HG03280 (cell line): ENCODE measurements at regions not wholly inside any gene's neighbourhood (a gene's known extent, or its start where the extent isn't known, plus 50 kb on each side); places are given as distances from the start of the nearest gene placed in this dataset.
"Not testable (repeated sequence)": the region's sequence is repeated elsewhere in the genome, so short reads cannot be mapped to it uniquely, and the experiment has no call there.

ENCODE experiments used
- ATAC-seq: cut with Tn5 transposase; IDR thresholded peaks from one replicate; pipeline ENCODE4 v1.9.1; 2021; ENCODE audit warnings: mild to moderate bottlenecking, moderate library complexity; ENCODE audit not compliant: unreplicated experiment

DNA sequence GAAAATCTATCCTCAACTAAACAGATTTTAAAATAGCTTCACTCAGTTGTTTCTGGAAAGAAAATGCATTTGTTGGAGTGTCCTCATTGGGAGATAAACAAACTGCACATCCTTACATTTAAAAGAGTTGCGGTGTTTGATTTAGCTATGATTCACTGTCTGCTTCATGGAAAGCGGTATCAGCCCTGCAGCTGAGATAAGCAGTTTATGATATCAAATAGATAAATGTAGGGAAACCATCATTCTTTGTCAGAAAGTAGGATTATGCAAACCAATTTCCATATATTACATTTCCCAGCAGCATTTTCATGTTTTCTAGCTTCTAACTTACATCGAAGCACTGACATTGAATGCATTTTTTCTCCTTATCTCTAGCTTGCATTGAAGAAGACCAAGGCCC lies 698.9 kb downstream of the DIPK2A start:
- no peak for ATAC-seq

DNA sequence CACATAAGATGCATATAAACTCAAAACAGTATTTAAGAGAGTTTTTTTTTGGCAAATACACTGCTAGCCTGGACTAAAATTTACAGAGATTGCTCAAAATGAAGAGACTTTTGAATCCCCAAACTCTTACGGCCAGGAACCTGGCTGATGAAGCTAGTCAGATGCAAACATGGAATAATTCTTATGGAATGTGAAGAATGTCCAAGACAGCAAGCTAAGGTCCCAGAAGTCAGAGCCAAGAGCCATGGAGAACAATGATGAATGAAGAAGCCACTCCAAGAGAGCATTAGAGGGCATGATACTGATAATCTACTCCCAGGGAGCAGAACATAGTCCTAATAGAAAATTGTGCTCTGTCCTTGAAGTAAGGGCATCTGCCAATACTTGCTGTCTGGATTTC lies 705.5 kb downstream of the DIPK2A start:
- no peak for ATAC-seq

DNA sequence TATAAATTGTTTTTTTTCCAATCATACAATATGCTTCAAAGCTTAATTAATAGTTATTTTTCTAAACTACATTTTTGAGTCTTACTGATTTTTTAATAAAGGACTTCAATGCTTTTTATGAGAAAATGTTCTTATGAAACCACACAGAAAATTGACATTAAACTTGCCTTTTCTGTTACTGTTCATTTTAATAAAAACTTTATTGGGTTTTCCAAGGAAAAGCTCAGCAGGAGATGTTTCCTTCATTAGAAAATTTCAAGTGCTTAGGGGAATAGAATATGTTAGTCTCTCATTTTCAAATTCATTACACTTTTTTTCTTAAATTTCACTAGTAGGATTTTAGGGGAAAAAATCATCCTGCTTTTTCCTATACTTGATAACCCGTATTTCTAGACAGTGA lies 711.4 kb downstream of the DIPK2A start:
- ATAC-seq = no peak

DNA sequence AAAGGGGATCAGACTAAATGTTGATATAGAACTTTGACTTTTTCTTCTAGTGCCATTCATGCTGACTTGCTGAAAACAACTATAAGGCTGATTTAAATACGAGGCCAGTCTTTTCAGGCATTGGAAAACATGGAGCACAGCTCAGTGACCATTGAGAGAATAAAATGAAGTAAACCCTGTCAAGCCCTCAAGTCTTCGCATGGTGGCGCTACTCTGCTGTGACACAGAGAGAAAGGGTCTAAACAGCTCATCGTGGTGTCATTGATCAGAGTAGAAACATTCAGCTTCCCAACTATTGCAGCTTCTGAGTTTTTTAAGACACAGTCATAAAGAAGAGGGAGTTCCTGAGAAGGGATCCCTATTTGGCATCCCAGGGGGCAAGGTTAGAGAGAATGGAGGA lies 716.2 kb downstream of the DIPK2A start:
- no peak for ATAC-seq

DNA sequence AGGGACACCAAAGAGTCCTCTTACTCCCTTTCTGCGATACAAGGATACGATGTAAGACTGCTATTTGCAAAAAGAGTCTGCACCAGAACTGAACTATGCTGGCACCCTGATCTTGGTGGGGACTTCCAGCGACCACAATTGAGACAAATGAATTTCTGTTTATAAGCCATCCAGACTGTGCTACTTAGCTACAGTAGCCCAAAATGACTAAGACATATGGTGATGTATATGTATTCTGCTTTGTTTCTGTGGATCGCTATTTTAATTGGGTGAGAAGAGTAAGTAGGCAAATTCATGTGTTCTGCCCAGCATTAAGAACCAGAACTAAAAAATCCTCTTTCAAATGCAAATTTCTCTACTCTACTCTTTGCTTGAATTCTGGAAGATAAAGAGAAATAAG lies 720.9 kb downstream of the DIPK2A start:
- no peak for ATAC-seq

DNA sequence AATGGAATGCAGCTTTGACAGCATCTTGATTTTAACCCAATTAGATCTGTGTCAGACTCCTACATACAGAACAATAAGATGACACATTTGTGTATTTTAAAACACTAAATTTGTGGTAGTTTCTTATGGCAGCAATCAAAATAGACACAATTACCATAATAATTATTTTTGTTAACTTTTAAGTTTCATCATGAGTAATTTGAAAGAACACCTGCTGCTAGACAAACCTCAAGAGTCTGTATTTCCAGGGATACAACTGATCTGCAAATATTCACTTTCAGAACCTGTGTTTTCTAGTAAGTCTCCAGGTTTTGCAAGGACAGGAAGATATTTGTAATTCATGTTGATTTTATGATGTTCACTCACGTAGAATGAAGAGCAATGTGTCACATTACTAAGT lies 736.8 kb downstream of the DIPK2A start:
- no peak for ATAC-seq

DNA sequence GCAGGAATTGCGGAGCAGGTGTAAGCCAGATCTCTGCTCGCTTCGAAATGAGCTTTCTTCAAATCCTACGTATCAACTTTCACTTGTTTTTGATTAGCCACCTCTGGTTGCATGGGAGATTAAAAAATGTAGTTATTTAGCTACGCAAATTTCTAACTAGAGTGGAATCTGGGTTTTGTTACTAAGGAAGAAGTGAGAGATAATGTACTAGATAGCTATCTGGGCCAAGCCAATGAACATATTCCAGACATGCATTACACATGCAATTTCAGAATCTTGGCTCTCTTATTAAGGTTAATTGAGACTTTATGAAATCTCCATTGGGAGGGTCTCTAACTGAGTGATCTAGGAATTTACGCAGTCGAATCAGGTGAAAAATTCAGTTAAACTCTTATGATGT lies 765.7 kb downstream of the DIPK2A start:
- ATAC-seq = no peak

DNA sequence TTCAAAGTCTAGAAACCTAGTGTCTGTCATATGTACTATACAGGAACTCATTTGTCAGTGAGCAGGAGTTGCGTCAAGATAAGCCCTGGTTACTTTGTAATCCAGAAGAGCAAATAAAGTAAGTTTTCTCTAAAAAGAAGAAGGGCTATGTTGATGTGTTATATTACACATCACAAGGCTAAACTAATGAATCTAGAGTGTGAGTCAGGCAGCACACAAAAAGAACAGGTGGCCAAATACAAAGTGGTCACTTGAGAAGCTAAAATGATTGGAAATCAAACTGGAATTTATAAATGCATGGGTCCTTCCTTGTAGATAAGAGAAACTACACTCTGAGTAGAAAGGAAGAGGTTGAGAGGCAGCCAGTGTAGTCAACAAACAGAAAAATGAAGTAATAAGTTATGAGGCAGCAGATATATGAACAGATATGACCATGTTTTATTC lies 771.6 kb downstream of the DIPK2A start:
- no peak for ATAC-seq

DNA sequence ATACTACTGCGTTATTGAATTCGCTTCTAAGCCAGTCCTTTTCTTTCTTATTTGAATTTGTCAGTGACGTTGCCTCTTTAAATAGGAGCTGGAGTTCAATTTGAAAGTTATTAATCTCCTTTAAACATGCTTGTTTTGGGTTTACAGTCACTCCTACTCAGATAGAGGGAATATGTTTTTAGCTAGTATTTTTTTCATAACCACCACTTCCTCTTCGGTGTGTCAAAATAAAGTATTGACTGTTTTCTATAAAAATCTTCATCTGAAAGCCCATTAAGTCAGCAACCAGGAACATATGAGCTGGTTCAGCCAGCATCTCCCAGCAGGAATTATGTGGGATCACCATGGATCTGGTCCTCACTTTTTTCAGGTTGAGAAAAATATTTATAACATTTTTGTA lies 772.9 kb downstream of the DIPK2A start:
- ATAC-seq = no peak

DNA sequence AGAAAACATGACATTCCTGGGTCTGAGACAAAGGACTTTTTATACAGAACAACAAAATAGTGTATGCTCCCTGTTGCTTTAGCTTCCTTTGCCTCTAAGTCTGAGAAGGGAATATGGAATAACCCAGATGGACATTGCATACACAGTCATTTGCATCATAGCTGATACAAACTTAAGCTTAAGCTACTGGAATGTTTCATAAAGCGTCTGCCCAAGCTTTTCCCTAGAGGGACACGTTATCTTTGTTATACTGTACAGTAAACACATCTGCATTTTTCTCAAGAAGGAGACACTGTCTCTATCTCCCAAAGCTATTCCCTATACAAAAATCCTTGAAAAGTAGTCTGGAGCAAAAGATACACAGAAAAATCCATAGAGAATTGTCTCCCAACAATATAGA lies 775.0 kb downstream of the DIPK2A start:
- no peak for ATAC-seq

DNA sequence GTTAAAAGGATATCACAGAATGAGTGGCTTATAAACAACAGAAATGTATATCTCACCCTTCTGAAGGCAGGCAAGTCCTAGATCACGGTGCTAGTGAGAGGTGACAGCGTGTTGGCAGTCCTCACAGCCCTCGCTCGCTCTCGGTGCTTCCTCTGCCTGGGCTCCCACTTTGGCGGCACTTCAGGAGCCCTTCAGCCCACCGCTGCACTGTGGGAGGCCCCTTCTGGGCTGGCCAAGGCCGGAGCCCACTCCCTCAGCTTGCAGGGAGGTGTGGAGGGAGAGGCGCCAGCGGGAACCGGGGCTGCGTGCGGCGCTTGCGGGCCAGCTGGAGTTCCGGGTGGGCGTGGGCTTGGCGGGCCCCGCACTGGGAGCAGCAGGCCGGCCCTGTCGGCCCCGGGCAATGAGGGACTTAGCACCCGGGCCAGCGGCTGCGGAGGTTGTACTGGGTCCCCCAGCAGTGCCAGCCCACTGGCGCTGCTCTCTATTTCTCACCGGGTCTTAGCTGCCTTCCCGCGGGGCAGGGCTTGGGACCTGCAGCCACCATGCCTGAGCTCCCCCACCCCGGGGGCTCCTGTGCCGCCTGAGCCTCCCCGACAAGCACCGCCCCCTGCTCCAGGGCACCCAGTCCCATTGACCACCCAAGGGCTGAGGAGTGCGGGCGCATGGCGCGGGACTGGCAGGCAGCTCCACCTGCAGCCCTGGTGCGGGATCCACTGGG lies 778.1 kb downstream of the DIPK2A start:
- ATAC-seq = not testable (repeated sequence)

DNA sequence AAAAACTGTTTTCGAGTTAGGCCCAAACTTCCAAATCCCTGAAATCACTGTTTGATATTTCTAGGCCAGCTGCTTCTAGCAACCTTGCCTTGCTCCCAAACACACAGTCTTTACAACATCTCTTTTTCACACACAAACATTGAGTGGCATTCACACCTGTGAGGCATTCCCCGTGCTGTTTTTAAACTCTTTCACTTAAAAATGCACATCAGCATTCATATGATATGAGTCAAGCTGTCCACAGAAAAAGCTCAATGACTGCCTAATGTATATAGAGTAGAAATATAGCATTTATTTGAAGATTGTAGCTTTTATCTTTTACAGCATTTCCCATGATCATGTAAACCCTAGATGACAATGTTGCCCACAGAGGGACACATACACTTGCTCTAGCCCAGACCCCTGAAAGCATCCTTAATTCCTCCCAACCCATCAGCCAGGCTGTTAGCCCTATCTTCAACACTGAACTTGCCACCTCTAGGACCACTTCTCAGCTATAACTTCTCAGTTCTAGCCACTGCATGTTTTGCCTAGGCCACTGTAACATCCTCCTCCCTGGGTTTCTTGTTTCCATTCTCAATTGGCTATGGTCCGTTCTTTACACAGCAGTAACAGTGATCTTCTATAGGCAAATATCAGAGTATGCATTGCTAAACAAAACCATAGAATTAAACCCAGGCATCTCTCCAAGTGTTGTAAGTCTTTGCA lies 782.6 kb downstream of the DIPK2A start:
- ATAC-seq = no peak

DNA sequence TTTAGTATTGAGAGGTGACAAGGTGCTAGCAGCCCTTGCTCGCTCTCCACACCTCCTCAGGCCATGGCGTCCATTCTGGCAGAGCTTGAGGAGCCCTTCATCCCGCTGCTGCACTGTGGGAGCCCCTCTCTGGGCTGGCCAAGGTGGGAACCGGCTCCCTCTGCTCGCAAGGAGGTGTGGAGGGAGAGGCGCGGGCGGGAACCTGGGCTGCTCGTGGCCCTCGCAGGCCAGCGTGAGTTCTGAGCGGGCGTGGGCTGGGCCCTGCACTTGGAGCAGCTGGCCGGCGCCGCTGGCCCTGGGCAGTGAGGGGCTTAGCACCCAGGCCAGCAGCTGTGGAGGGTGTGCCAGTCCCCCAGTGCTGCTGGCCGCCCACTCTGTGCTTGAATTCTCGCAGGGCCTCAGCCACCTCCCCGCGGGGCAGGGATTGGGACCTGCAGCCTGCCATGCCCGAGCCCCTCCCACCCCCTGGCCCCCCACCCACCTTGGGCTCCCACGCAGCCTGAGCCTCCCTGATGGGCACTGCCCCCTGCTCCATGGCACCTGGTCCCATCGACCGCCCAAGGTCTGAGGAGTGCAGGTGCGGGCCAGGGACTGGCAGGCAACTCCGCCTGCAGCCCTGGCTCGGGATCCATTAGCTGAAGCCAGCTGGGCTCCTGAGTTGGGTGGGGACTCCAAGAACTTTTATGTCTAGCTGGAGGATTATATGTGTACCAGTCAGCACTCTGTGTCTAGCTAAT lies 785.2 kb downstream of the DIPK2A start:
- ATAC-seq = no peak

DNA sequence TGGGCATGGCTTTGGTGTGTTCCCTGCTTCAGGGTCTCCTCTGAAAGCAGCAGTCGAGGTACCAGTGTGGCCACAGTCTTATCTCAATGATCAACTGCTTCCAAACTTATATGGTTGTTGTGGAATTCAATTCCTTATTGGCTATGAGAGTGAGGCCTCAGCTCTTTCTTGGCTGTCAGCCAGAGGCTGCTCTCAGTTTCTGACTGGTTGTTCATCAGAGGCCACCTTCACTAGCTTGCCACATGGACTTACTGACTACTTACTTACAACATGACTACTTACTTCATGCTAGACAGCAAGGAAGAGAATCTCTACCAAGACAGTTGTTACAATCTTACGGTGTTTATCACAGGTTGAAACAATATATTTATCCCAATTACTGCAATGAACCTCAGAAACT lies 789.2 kb downstream of the DIPK2A start:
- no peak for ATAC-seq

DNA sequence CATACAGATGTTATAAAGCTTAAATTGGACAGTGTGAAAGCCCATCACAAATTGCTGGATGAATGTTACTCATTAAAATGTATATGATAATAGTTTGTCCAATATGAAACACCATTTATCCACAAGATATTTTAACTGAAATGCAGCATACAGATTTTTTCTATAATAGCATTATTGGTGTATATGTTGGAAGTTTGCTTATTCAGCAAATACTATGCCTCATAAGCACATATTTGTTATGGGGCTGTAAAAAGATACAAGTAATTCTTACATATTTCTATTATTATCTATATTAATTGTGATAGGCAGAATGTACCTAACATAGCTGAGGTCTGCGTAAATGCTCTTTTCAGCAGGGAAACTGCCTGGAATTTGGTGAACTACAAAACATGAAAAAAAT lies 790.5 kb downstream of the DIPK2A start:
- ATAC-seq = no peak

DNA sequence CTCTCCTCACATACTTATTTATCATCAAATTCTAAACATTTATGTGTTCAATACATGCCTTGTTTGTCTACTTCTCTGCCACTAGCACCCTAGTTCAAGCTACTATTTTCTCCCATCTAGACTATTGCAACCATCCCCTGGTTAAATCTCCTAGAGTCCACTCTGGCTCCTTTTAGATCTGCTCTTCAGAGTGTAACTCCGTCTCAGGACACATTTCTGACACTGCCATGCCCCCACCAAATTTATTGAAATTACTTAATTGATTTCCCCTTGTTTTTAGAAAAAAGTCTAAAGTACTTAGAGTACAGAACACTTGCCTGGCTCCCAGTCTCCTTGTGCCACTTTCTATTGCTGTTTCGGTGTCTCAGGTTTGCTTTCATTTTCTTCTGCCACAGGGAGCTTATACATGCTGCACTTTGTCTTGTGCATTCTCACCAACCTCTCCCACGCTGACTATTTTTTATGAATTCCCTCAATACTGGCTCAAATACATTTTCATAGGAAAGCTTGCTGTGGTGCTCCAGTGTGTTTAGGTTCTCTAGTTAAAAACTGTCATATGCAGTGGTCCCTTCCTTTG lies 792.3 kb downstream of the DIPK2A start:
- ATAC-seq = peak; percentile 86

DNA sequence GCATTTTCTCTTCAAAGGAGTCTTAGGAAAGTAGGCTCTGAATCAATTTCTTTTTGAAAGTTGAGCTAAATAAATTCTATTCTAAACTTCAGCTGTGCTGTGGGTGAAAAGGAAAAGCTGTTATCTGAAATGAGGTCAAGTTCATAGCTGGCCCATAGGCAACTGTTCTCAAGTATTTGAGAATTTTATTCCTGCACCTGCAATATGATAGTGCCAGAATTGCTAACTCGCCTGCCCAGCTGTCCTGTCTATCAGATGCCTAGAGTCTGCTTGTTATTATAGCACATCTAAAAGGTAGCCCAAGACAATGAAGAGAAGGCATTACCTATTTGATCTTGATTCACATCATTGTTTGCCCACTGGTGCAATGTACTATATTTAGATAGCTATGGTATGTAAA lies 798.7 kb downstream of the DIPK2A start:
- ATAC-seq = no peak

DNA sequence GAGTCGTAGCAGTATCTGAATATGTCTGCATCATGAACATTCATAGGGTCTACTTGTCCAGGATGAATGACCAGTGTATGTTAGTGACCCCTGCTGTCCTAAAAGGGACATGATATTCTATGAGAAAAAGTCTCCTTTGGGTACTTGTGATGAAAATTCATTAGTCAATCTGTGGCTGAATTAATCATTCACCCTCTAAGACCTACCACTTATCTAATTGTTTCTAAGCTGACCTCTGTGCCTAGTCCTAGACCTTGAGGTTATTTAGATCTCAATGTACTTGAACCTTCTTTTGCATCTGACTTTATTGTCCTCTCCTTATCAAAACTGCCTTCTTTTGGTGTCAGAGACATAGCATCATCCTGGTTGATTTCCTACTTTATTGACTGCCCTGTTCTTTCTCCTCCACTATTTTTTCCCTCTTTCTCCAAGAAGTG lies 799.3 kb downstream of the DIPK2A start:
- no peak for ATAC-seq

DNA sequence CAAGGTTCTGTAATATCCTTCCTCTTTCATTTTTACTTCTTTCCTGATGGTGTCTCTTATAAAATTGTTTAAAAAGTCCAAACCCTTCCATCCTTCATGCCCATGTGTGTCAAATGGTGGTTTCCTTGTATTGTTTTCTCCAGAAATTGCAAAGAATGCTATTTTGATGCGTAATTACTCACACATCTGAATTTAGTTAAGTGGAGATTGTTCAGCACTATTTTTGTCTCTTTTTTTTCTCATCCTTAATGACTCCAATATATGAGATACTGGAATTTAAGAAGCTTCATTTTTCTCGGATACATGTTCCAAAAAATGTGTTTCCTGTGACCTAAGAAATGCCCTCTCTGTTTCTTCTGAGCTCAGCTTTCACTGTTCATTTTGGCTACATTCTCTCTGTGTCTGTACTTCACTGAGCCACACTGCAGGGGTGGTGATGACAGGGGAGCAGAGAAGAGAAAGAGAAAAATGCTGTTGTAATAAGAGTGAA lies 799.8 kb downstream of the DIPK2A start:
- ATAC-seq = no peak

DNA sequence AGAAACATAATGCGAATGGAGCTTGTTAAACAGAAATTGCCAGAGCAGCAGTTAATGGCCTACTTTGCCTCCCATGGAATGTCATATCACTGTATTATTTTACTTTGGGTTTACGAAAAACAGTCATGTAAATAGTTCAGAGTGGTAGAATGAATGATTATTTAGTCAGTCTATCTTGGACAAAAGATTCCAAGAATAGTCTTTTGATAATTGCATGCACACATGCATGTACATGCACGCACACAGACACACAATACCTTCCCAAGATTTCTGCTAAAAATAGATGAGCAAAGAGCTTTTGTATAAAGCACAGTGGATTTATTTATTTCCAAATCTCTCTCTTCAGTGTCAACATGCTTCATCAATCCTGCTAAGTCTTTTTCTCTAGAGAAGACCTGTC lies 800.7 kb downstream of the DIPK2A start:
- no peak for ATAC-seq

DNA sequence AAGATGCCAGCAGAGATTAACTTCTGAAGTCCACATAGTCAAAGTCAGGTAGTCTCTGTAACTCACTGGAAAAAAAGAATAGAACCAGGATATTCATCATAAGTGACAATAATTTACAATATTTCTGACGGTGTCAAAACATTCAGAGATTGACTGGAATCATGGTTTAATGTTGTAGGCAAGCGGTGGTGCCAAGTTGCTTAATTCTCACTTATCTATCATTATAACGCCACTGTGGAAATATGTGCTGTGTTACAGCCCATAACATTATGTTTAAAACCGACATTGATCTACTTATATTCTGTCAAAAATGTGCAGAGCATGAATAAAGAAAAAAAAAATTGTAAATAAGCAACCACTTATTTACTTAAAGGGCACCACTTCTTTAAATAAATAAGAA lies 801.7 kb downstream of the DIPK2A start:
- no peak for ATAC-seq
